Central memory CD8-positive, alpha-beta T cell (primary cell): ENCODE measurements at regions not wholly inside any gene's neighbourhood (a gene's known extent, or its start where the extent isn't known, plus 50 kb on each side); places are given as distances from the start of the nearest gene placed in this dataset.
A peak's percentile ranks its signal among the peaks of the same experiment; 100 is the strongest.

Source experiments
- ATAC-seq: fragments of 150-1000 bp; cut with Tn5 transposase; replicated peaks from 2 replicates; pipeline ENCODE4 v1.10.0; 2022; ENCODE audit warnings: mild to moderate bottlenecking, moderate FRiP score, moderate number of reproducible peaks; ENCODE audit not compliant: poor library complexity, severe bottlenecking; ENCODE audit errors: extremely low read depth
- DNase-seq, 2 donors: peaks; one replicate each; pipeline ENCODE4 v3.0.0; 2021; ENCODE audit warnings: low spot score in 2 of 2
- H3K27ac Mint-ChIP-seq: one replicate; pipeline ENCODE4 v1.8.0; 2022; ENCODE audit warnings: low read depth, mild to moderate bottlenecking, moderate library complexity, mixed read lengths
- H3K27me3 Mint-ChIP-seq: one replicate; pipeline ENCODE4 v1.8.0; 2022; ENCODE audit warnings: mixed read lengths
- H3K36me3 Mint-ChIP-seq: one replicate; pipeline ENCODE4 v1.8.0; 2022; ENCODE audit warnings: mild to moderate bottlenecking, moderate library complexity, mixed read lengths; ENCODE audit not compliant: insufficient read depth
- H3K4me1 Mint-ChIP-seq: one replicate; pipeline ENCODE4 v1.8.0; 2022; ENCODE audit warnings: mixed read lengths
- H3K4me3 Mint-ChIP-seq: one replicate; pipeline ENCODE4 v1.8.0; 2022; ENCODE audit warnings: mild to moderate bottlenecking, moderate library complexity, mixed read lengths
- H3K9me3 Mint-ChIP-seq: one replicate; pipeline ENCODE4 v1.8.0; 2022; ENCODE audit warnings: mixed read lengths

GRCh38 chr2:172335736-172336135 is 91.7 kb upstream of the ITGA6 start:
- no peak overlapping the region for H3K27ac Mint-ChIP-seq
- peaks cover 16% of the 10 kb centered on the region for H3K4me1 Mint-ChIP-seq
- H3K9me3 Mint-ChIP-seq, result no peaks in the 10 kb centered on the region
- H3K27me3 Mint-ChIP-seq, result no peaks in the 10 kb centered on the region
- no peak for DNase-seq
- no peak for ATAC-seq
- no peak overlapping the region for H3K4me3 Mint-ChIP-seq
- peaks cover 4% of the 10 kb centered on the region for H3K36me3 Mint-ChIP-seq

- H3K27me3 Mint-ChIP-seq, result no peaks in the 10 kb centered on the region
- no peak overlapping the region for H3K27ac Mint-ChIP-seq
- H3K9me3 Mint-ChIP-seq, result no peaks in the 10 kb centered on the region
- ATAC-seq, result no peak
- DNase-seq, result no peak
- H3K4me3 Mint-ChIP-seq, result no peak overlapping the region
- H3K36me3 Mint-ChIP-seq, result peaks cover 4% of the 10 kb centered on the region
- peaks cover 20% of the 10 kb centered on the region for H3K4me1 Mint-ChIP-seq
These were observed 90.7 kb upstream of the ITGA6 start for GRCh38 chr2:172336681-172337080.

- ATAC-seq, result no peak
- Mint-ChIP-seq H3K9me3 (no peaks in the 10 kb centered on the region), H3K4me1 (peaks cover 20% of the 10 kb centered on the region)
These were observed 87.9 kb upstream of the ITGA6 start for GRCh38 chr2:172339371-172340010.

GRCh38 chr2:172340394-172340793 is 87.0 kb upstream of the ITGA6 start:
- H3K4me3 Mint-ChIP-seq, result peak overlapping the region; percentile 59
- H3K27me3 Mint-ChIP-seq, result no peaks in the 10 kb centered on the region
- peaks cover 4% of the 10 kb centered on the region for H3K36me3 Mint-ChIP-seq
- ATAC-seq (no peak), DNase-seq (no peak)
- H3K4me1 Mint-ChIP-seq, result peaks cover 20% of the 10 kb centered on the region
- H3K9me3 Mint-ChIP-seq, result no peaks in the 10 kb centered on the region
- peak overlapping the region; percentile 63 for H3K27ac Mint-ChIP-seq

More at GRCh38 chr2:172339371-172340010, 87.9 kb upstream of the ITGA6 start:
- Mint-ChIP-seq H3K36me3 (peaks cover 4% of the 10 kb centered on the region), H3K27ac (peak overlapping the region; percentile 63), H3K4me3 (peak overlapping the region; percentile 59), H3K27me3 (no peaks in the 10 kb centered on the region)
- no peak for DNase-seq

GRCh38 chr2:172342078-172342477 is 85.3 kb upstream of the ITGA6 start:
- Mint-ChIP-seq H3K4me3 (no peak overlapping the region), H3K27ac (no peak overlapping the region), H3K36me3 (no peaks in the 10 kb centered on the region), H3K9me3 (no peaks in the 10 kb centered on the region), H3K27me3 (no peaks in the 10 kb centered on the region), H3K4me1 (peaks cover 20% of the 10 kb centered on the region)
- ATAC-seq (no peak), DNase-seq (no peak)

GRCh38 chr2:172342611-172343010 is 84.8 kb upstream of the ITGA6 start:
- H3K27ac Mint-ChIP-seq, result no peak overlapping the region
- H3K4me3 Mint-ChIP-seq, result no peak overlapping the region

GRCh38 chr2:172344159-172344558 is 83.2 kb upstream of the ITGA6 start:
- H3K27me3 Mint-ChIP-seq, result peaks cover 9% of the 10 kb centered on the region
- no peaks in the 10 kb centered on the region for H3K9me3 Mint-ChIP-seq
- no peaks in the 10 kb centered on the region for H3K36me3 Mint-ChIP-seq
- peaks cover 20% of the 10 kb centered on the region for H3K4me1 Mint-ChIP-seq
- DNase-seq, result no peak
- H3K4me3 Mint-ChIP-seq, result no peak overlapping the region
- no peak overlapping the region for H3K27ac Mint-ChIP-seq
- no peak for ATAC-seq

More at GRCh38 chr2:172342611-172343010, 84.8 kb upstream of the ITGA6 start:
- peaks cover 20% of the 10 kb centered on the region for H3K4me1 Mint-ChIP-seq
- H3K36me3 Mint-ChIP-seq, result no peaks in the 10 kb centered on the region
- ATAC-seq (no peak), DNase-seq (no peak)
- no peaks in the 10 kb centered on the region for H3K9me3 Mint-ChIP-seq
- H3K27me3 Mint-ChIP-seq, result peaks cover 1% of the 10 kb centered on the region

GRCh38 chr2:172345956-172346555 is 81.3 kb upstream of the ITGA6 start:
- DNase-seq, result no peak
- Mint-ChIP-seq H3K27me3 (peaks cover 9% of the 10 kb centered on the region), H3K4me1 (peaks cover 2% of the 10 kb centered on the region), H3K9me3 (no peaks in the 10 kb centered on the region), H3K4me3 (no peak overlapping the region), H3K27ac (no peak overlapping the region), H3K36me3 (no peaks in the 10 kb centered on the region)
- no peak for ATAC-seq

GRCh38 chr2:172348555-172349288 is 78.7 kb upstream of the ITGA6 start:
- Mint-ChIP-seq H3K4me1 (no peaks in the 10 kb centered on the region), H3K27me3 (peaks cover 9% of the 10 kb centered on the region), H3K36me3 (no peaks in the 10 kb centered on the region)

GRCh38 chr2:172350839-172351479 is 76.4 kb upstream of the ITGA6 start:
- Mint-ChIP-seq H3K4me1 (no peaks in the 10 kb centered on the region), H3K27ac (no peak overlapping the region), H3K27me3 (peaks cover 9% of the 10 kb centered on the region), H3K36me3 (no peaks in the 10 kb centered on the region), H3K4me3 (no peak overlapping the region), H3K9me3 (no peaks in the 10 kb centered on the region)
- ATAC-seq, result no peak
- DNase-seq, result no peak

More at GRCh38 chr2:172348555-172349288, 78.7 kb upstream of the ITGA6 start:
- ATAC-seq, result no peak
- no peak for DNase-seq
- H3K27ac Mint-ChIP-seq, result no peak overlapping the region
- no peak overlapping the region for H3K4me3 Mint-ChIP-seq
- no peaks in the 10 kb centered on the region for H3K9me3 Mint-ChIP-seq

- Mint-ChIP-seq H3K27me3 (peaks cover 10% of the 10 kb centered on the region), H3K4me1 (no peaks in the 10 kb centered on the region), H3K4me3 (no peak overlapping the region), H3K9me3 (no peaks in the 10 kb centered on the region), H3K36me3 (no peaks in the 10 kb centered on the region), H3K27ac (no peak overlapping the region)
- DNase-seq, result no peak
- no peak for ATAC-seq
These were observed 75.8 kb upstream of the ITGA6 start for GRCh38 chr2:172351586-172351985.

GRCh38 chr2:172354347-172354746 is 73.0 kb upstream of the ITGA6 start:
- Mint-ChIP-seq H3K9me3 (no peaks in the 10 kb centered on the region), H3K4me1 (no peaks in the 10 kb centered on the region), H3K36me3 (no peaks in the 10 kb centered on the region), H3K27me3 (peaks cover 29% of the 10 kb centered on the region), H3K4me3 (no peak overlapping the region), H3K27ac (no peak overlapping the region)
- no peak for DNase-seq
- ATAC-seq, result no peak
